Astrocyte (in vitro differentiated cells and primary cell): ENCODE measurements at regions not wholly inside any gene's neighbourhood (a gene's known extent, or its start where the extent isn't known, plus 50 kb on each side); places are given as distances from the start of the nearest gene placed in this dataset.
A peak's percentile ranks its signal among the peaks of the same experiment; 100 is the strongest.

ENCODE experiments used
- DNase-seq: peaks from one replicate; pipeline ENCODE4 v3.0.0-alpha.2; 2010; ENCODE audit warnings: low read depth
- FAIRE-seq: peaks from 2 replicates; lab custom pipeline; 2011; peaks lifted over from hg19 to GRCh38; lab: Jason Lieb, UNC
- H2AFZ ChIP-seq: 2 replicates; pipeline ENCODE4 v1.6.0; 2012; ENCODE audit warnings: low read depth, low read length, inconsistent platforms
- H3K27ac ChIP-seq: 2 replicates; pipeline ENCODE4 v1.5.1; 2011; ENCODE audit warnings: low read depth, low read length, inconsistent platforms
- H3K27me3 ChIP-seq: 2 replicates; pipeline ENCODE4 v1.6.0; 2011; ENCODE audit warnings: low read length, inconsistent platforms; ENCODE audit not compliant: insufficient read depth
- H3K36me3 ChIP-seq: 2 replicates; pipeline ENCODE4 v1.5.1; 2011; ENCODE audit warnings: low read length, inconsistent platforms; ENCODE audit not compliant: insufficient read depth
- H3K4me1 ChIP-seq: 2 replicates; pipeline ENCODE4 v1.5.1; 2011; ENCODE audit warnings: low read length, inconsistent platforms; ENCODE audit not compliant: insufficient read depth
- H3K4me2 ChIP-seq: 2 replicates; pipeline ENCODE4 v1.6.0; 2012; ENCODE audit warnings: low read length, inconsistent platforms
- H3K4me3 ChIP-seq: 2 replicates; pipeline ENCODE4 v1.5.1; 2011; ENCODE audit warnings: low read depth, mild to moderate bottlenecking, low read length, inconsistent platforms; ENCODE audit not compliant: insufficient read depth
- H3K79me2 ChIP-seq: 2 replicates; pipeline ENCODE4 v1.6.0; 2012; ENCODE audit warnings: mild to moderate bottlenecking, low read length, inconsistent platforms; ENCODE audit not compliant: insufficient read depth
- H3K9ac ChIP-seq: 2 replicates; pipeline ENCODE4 v1.6.0; 2012; ENCODE audit warnings: mild to moderate bottlenecking, low read length, inconsistent platforms
- H3K9me3 ChIP-seq: 2 replicates; pipeline ENCODE4 v1.5.1; 2012; ENCODE audit warnings: low read depth, mild to moderate bottlenecking, low read length, inconsistent platforms; ENCODE audit not compliant: insufficient read depth
- H4K20me1 ChIP-seq: 2 replicates; pipeline ENCODE4 v1.6.0; 2012; ENCODE audit warnings: low read length, inconsistent platforms; ENCODE audit not compliant: insufficient read depth
- H3K27ac Mint-ChIP-seq: one replicate; pipeline ENCODE4 v1.8.0; 2021; ENCODE audit warnings: mild to moderate bottlenecking, mixed read lengths; ENCODE audit not compliant: unreplicated experiment
- H3K27me3 Mint-ChIP-seq: one replicate; pipeline ENCODE4 v1.8.0; 2021; ENCODE audit warnings: low read depth, mixed read lengths; ENCODE audit not compliant: unreplicated experiment
- H3K36me3 Mint-ChIP-seq: one replicate; pipeline ENCODE4 v1.8.0; 2021; ENCODE audit warnings: low read depth, mixed read lengths; ENCODE audit not compliant: unreplicated experiment
- H3K4me1 Mint-ChIP-seq: one replicate; pipeline ENCODE4 v1.8.0; 2021; ENCODE audit warnings: low read depth, mixed read lengths; ENCODE audit not compliant: unreplicated experiment
- H3K4me3 Mint-ChIP-seq: one replicate; pipeline ENCODE4 v1.8.0; 2021; ENCODE audit warnings: mild to moderate bottlenecking, moderate library complexity, mixed read lengths; ENCODE audit not compliant: unreplicated experiment
- H3K9me3 Mint-ChIP-seq: one replicate; pipeline ENCODE4 v1.8.0; 2021; ENCODE audit warnings: mild to moderate bottlenecking, mixed read lengths; ENCODE audit not compliant: unreplicated experiment
- EZH2 ChIP-seq: IDR thresholded peaks from 2 replicates; pipeline ENCODE4 v1.6.1; 2012; ENCODE audit warnings: mild to moderate bottlenecking, low read length, inconsistent platforms; ENCODE audit not compliant: insufficient read depth
- TF ChIP-seq, protein P1 (sequence below): IDR thresholded peaks from 2 replicates; pipeline ENCODE4 v1.5.1; 2011; ENCODE audit warnings: low read depth, mild to moderate bottlenecking, inconsistent platforms, low read length, moderate library complexity; ENCODE audit not compliant: insufficient read depth

DNA sequence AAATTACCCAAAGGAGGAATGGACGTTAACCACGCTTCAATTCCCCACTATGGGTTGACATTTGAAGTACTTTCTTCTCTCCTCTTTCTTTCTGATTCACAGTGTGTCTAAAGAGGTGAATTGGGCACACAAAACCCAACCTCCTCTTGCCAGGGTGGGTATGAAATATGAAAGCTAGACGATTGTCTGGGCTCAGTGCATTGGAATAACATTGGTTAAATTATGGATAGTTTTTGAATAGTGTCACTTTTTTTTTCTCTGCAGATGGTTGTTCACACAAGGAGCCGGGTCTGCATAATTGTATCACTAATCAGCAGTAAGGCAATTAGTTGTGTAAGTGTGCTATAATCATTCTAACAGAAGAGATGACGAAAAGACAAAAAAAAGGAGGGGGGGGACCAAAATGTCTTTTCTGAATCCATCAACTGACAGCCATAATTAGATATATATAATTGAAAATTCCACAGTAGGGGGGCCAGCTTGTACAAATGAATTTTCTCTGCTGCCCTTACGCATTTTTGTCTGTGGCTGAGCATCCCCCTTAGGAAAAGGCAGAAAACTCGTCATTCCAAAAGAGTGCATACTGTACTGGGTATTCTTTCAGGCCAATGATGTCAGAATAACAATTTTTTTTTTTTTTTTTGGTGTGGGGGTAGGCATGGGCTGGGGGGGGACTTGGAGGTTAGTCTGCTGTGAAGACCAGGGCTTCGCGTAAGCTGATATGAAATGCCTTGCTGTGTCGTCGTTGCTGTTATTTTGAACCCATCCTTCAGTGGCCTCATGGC lies 307.5 kb upstream of the SALL1 start:
- peaks cover 14% of the 10 kb centered on the region for H3K27me3 Mint-ChIP-seq
- H3K27ac Mint-ChIP-seq = no peak overlapping the region
- DNase-seq (peak; percentile 10), FAIRE-seq (no peak)
- H3K9ac ChIP-seq = no peak overlapping the region
- no peaks in the 10 kb centered on the region for H3K4me1 Mint-ChIP-seq
- no peak overlapping the region for H3K4me3 Mint-ChIP-seq
- H4K20me1 ChIP-seq = no peaks in the 10 kb centered on the region
- no peak overlapping the region for H3K4me3 ChIP-seq
- no peaks in the 10 kb centered on the region for H3K27me3 ChIP-seq
- no peak overlapping the region for H2AFZ ChIP-seq
- peak overlapping the region; percentile 11 for H3K4me2 ChIP-seq
- no peaks in the 10 kb centered on the region for H3K9me3 Mint-ChIP-seq
- no peaks in the 10 kb centered on the region for H3K79me2 ChIP-seq
- H3K9me3 ChIP-seq = no peaks in the 10 kb centered on the region
- H3K27ac ChIP-seq = no peak overlapping the region
- H3K36me3 ChIP-seq = no peaks in the 10 kb centered on the region
- no peak for TF ChIP-seq EZH2
- TF ChIP-seq, protein P1, sequence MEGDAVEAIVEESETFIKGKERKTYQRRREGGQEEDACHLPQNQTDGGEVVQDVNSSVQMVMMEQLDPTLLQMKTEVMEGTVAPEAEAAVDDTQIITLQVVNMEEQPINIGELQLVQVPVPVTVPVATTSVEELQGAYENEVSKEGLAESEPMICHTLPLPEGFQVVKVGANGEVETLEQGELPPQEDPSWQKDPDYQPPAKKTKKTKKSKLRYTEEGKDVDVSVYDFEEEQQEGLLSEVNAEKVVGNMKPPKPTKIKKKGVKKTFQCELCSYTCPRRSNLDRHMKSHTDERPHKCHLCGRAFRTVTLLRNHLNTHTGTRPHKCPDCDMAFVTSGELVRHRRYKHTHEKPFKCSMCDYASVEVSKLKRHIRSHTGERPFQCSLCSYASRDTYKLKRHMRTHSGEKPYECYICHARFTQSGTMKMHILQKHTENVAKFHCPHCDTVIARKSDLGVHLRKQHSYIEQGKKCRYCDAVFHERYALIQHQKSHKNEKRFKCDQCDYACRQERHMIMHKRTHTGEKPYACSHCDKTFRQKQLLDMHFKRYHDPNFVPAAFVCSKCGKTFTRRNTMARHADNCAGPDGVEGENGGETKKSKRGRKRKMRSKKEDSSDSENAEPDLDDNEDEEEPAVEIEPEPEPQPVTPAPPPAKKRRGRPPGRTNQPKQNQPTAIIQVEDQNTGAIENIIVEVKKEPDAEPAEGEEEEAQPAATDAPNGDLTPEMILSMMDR = no peak
- no peaks in the 10 kb centered on the region for H3K4me1 ChIP-seq
- H3K36me3 Mint-ChIP-seq = no peaks in the 10 kb centered on the region

DNA sequence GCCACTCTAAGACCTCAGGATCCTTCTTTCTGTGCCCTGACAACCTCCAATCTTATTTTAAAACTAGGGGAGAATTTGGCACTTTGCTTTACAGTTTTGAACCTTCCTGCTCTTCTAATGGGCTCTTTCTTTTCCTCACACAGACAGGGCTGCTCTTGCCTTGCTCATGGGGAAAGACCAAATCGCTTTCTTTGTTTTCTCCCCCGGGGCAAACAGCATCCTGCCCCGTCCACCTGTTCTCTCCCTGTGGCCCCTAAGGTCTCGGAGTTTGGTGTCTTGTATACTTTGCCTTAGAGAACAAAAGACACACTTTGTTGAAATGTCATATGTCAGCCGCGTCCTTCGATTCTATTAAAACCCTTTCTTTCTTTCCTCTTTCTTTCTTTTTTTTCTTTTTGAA lies 306.7 kb upstream of the SALL1 start:
- peak overlapping the region; percentile 35 for H3K4me2 ChIP-seq
- no peak overlapping the region for H2AFZ ChIP-seq
- no peaks in the 10 kb centered on the region for H3K36me3 ChIP-seq
- no peak overlapping the region for H3K27ac Mint-ChIP-seq
- no peak for DNase-seq
- H3K9me3 Mint-ChIP-seq = no peaks in the 10 kb centered on the region
- no peaks in the 10 kb centered on the region for H3K79me2 ChIP-seq
- H3K4me3 ChIP-seq = no peak overlapping the region
- H3K27ac ChIP-seq = no peak overlapping the region
- no peak for FAIRE-seq
- H3K4me1 ChIP-seq = no peaks in the 10 kb centered on the region
- H3K36me3 Mint-ChIP-seq = no peaks in the 10 kb centered on the region
- TF ChIP-seq, protein P1 = no peak
- no peak for TF ChIP-seq EZH2
- H3K9ac ChIP-seq = no peak overlapping the region
- no peak overlapping the region for H3K4me3 Mint-ChIP-seq
- H3K27me3 ChIP-seq = no peaks in the 10 kb centered on the region
- H4K20me1 ChIP-seq = no peaks in the 10 kb centered on the region
- peaks cover 9% of the 10 kb centered on the region for H3K27me3 Mint-ChIP-seq
- H3K4me1 Mint-ChIP-seq = no peaks in the 10 kb centered on the region
- H3K9me3 ChIP-seq = no peaks in the 10 kb centered on the region

DNA sequence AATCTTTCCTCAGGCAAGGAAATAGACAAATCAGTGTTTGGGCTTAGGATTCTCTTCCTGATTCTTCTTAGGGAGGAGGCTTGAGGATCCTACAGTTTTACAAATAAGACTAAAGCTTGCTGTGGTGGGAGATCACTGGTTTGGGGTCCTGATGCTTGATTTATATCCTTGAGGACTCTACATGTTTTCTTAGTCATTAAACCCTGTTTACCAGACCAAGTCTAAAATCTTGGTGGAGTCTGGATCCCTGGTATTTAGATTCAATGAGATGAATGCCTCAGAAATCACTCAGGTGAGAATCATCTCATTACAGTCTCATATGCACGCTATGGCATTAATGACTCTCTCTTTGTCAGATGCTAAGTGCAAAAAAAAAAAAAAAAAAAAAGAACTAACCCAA lies 304.3 kb upstream of the SALL1 start:
- Histone ChIP-seq H3K4me3 (no peak overlapping the region), H3K27ac (no peak overlapping the region), H3K79me2 (no peaks in the 10 kb centered on the region), H3K4me2 (no peak overlapping the region), H2AFZ (no peak overlapping the region), H3K27me3 (no peaks in the 10 kb centered on the region), H4K20me1 (no peaks in the 10 kb centered on the region), H3K9ac (no peak overlapping the region), H3K4me1 (no peaks in the 10 kb centered on the region), H3K36me3 (no peaks in the 10 kb centered on the region), H3K9me3 (no peaks in the 10 kb centered on the region)
- TF ChIP-seq, protein P1 = no peak
- no peak for TF ChIP-seq EZH2
- DNase-seq = no peak
- Mint-ChIP-seq H3K36me3 (no peaks in the 10 kb centered on the region), H3K4me1 (no peaks in the 10 kb centered on the region), H3K4me3 (no peak overlapping the region), H3K9me3 (no peaks in the 10 kb centered on the region), H3K27me3 (peaks cover 9% of the 10 kb centered on the region), H3K27ac (no peak overlapping the region)
- FAIRE-seq = no peak
